ENCODE measurements at regions not wholly inside any gene's neighbourhood (a gene's known extent, or its start where the extent isn't known, plus 50 kb on each side); places are given as distances from the start of the nearest gene placed in this dataset.

DNA sequence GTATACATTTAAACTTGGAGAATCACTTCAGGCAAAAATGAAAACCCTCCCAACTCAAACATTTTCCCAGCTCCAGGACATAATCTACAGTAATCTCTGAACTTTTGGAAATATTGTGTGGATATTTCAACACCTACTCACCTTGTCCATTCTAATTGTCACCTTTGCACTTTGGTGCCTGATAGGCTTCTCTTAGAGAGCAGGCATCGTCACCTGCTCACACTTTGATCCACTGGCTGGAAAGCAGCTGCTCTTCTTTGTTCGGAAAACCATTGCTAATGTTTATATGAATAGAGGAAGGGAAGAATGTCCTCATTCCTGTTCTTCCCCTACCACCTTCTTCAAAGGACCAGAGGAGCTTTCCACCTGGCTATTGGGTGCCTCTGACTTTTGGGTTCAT is 411.2 kb downstream of the FGF9 start:
- Histone ChIP-seq H4K20me1 (replicated peaks; ENCODE audit: control insufficient read depth, extremely low read depth, insufficient read depth, low read length) (no peaks in the 10 kb centered on the region), H3K4me2 (ENCODE audit: insufficient read depth, low read length) (no peak overlapping the region), H3K4me3 (replicated peaks in 1 of 3; ENCODE audit: insufficient read depth in 1 of 3, low read depth in 1 of 3, low read length in 3 of 3) (no peak overlapping the region), H3K9me1 (replicated peaks; ENCODE audit: control insufficient read depth, extremely low read depth, insufficient read depth, low read length) (no peaks in the 10 kb centered on the region), H3K79me2 (ENCODE audit: control insufficient read depth, insufficient read depth, low read length) (no peaks in the 10 kb centered on the region), H2AFZ (ENCODE audit: low read depth, low read length) (no peak overlapping the region), H3K27me3 (ENCODE audit: control insufficient read depth in 2 of 2, insufficient read depth in 2 of 2, low read length in 2 of 2) (no peaks in the 10 kb centered on the region), H3K9ac (replicated peaks; ENCODE audit: extremely low read depth, insufficient read depth, low read length) (no peak overlapping the region), H3K4me1 (ENCODE audit: control insufficient read depth, extremely low read depth, insufficient read depth, low read length) (no peaks in the 10 kb centered on the region), H3K27ac (ENCODE audit: insufficient read depth, low read depth, low read length) (no peak overlapping the region), H3K9me3 (replicated peaks; ENCODE audit: control insufficient read depth, insufficient read depth, low read length) (peaks cover 10% of the 10 kb centered on the region), H3K36me3 (ENCODE audit: control insufficient read depth in 2 of 2, extremely low read depth in 1 of 2, insufficient read depth in 2 of 2, low read length in 2 of 2) (no peaks in the 10 kb centered on the region)
- intact Hi-C loops (cut with micrococcal nuclease) (no loop called here), dilution Hi-C loops (cut with MboI; ENCODE audit: extremely low pct_ligation_motif_present, low sequenced_read_pairs) (no loop called here)
- POLR2A ChIA-PET = no interaction called here
- FAIRE-seq (no peak), DNase-seq (ENCODE audit: low read depth, low spot score) (no peak)
- CTCF ChIA-PET = no interaction called here
- BruUV-seq (replicated peaks) = no TSS peak
- TF ChIP-seq, protein P1, sequence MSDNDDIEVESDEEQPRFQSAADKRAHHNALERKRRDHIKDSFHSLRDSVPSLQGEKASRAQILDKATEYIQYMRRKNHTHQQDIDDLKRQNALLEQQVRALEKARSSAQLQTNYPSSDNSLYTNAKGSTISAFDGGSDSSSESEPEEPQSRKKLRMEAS (IDR thresholded peaks at IDR 0.05; ENCODE audit: insufficient read depth, insufficient read length) = no peak
- TF ChIP-seq GATA2 (IDR thresholded peaks at IDR 0.05; ENCODE audit: insufficient read depth, insufficient read length, low read depth, low read length) = no peak
- TF ChIP-seq MYC (IDR thresholded peaks at IDR 0.05; ENCODE audit: low read depth, low read length) = no peak
- no peak for TF ChIP-seq EZH2 (IDR thresholded peaks at IDR 0.05; ENCODE audit: borderline replicate concordance, low read depth, low read length, severe bottlenecking)

DNA sequence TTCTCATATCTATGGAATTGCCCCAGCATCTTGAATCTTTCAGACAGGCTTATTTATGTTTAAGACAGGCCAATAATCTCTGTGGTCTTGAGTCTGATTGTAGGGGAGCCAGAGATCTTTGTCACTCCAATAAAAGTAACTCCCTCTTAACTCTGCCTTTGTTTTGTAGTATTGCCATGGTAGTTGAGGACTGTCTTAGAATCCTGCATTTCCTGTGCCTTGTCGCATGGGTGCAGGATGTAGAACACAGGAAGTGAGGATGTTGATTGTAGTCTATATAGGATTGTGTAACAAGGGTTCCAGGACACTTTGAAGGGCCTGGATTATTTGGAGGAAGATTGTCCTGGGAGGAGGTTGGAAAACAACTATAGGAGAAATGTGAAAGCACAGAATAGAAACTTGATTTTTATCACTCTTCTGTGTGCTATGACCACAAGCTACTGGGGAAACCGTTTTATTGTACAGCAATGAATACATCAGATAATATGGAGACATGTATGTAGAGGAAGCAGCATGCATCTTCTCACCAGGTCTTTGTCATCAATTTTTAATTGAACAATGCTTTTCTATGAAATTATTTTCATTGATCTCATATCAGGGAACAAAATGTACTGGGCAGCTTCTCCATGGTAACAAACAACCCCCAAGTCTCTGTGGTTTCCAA is 411.7 kb downstream of the FGF9 start:
- dilution Hi-C loops (cut with MboI; ENCODE audit: extremely low pct_ligation_motif_present, low sequenced_read_pairs) = no loop called here
- intact Hi-C loops (cut with micrococcal nuclease) = no loop called here
- Histone ChIP-seq H3K36me3 (ENCODE audit: control insufficient read depth in 2 of 2, extremely low read depth in 1 of 2, insufficient read depth in 2 of 2, low read length in 2 of 2) (no peaks in the 10 kb centered on the region), H3K4me1 (ENCODE audit: control insufficient read depth, extremely low read depth, insufficient read depth, low read length) (no peaks in the 10 kb centered on the region), H3K9me1 (replicated peaks; ENCODE audit: control insufficient read depth, extremely low read depth, insufficient read depth, low read length) (no peaks in the 10 kb centered on the region), H3K27me3 (ENCODE audit: control insufficient read depth in 2 of 2, insufficient read depth in 2 of 2, low read length in 2 of 2) (no peaks in the 10 kb centered on the region), H3K27ac (ENCODE audit: insufficient read depth, low read depth, low read length) (no peak overlapping the region), H3K4me3 (replicated peaks in 1 of 3; ENCODE audit: insufficient read depth in 1 of 3, low read depth in 1 of 3, low read length in 3 of 3) (no peak overlapping the region), H3K9me3 (replicated peaks; ENCODE audit: control insufficient read depth, insufficient read depth, low read length) (peaks cover 11% of the 10 kb centered on the region), H3K9ac (replicated peaks; ENCODE audit: extremely low read depth, insufficient read depth, low read length) (no peak overlapping the region), H2AFZ (ENCODE audit: low read depth, low read length) (no peak overlapping the region), H4K20me1 (replicated peaks; ENCODE audit: control insufficient read depth, extremely low read depth, insufficient read depth, low read length) (no peaks in the 10 kb centered on the region), H3K4me2 (ENCODE audit: insufficient read depth, low read length) (no peak overlapping the region), H3K79me2 (ENCODE audit: control insufficient read depth, insufficient read depth, low read length) (no peaks in the 10 kb centered on the region)
- ChIA-PET POLR2A (no interaction called here), CTCF (no interaction called here)
- TF ChIP-seq, protein P1 (IDR thresholded peaks at IDR 0.05; ENCODE audit: insufficient read depth, insufficient read length) = no peak
- TF ChIP-seq GATA2 (IDR thresholded peaks at IDR 0.05; ENCODE audit: insufficient read depth, insufficient read length, low read depth, low read length) = no peak
- TF ChIP-seq MYC (IDR thresholded peaks at IDR 0.05; ENCODE audit: low read depth, low read length) = no peak
- TF ChIP-seq POLR2A (IDR thresholded peaks at IDR 0.05; ENCODE audit: low read depth, low read length) = no peak
- TF ChIP-seq, protein P2, sequence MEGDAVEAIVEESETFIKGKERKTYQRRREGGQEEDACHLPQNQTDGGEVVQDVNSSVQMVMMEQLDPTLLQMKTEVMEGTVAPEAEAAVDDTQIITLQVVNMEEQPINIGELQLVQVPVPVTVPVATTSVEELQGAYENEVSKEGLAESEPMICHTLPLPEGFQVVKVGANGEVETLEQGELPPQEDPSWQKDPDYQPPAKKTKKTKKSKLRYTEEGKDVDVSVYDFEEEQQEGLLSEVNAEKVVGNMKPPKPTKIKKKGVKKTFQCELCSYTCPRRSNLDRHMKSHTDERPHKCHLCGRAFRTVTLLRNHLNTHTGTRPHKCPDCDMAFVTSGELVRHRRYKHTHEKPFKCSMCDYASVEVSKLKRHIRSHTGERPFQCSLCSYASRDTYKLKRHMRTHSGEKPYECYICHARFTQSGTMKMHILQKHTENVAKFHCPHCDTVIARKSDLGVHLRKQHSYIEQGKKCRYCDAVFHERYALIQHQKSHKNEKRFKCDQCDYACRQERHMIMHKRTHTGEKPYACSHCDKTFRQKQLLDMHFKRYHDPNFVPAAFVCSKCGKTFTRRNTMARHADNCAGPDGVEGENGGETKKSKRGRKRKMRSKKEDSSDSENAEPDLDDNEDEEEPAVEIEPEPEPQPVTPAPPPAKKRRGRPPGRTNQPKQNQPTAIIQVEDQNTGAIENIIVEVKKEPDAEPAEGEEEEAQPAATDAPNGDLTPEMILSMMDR (IDR thresholded peaks at IDR 0.05; ENCODE audit: extremely low read depth in 1 of 2, insufficient read depth in 1 of 2, low read depth in 1 of 2, low read length in 2 of 2) = no peak
- TF ChIP-seq JUN (IDR thresholded peaks at IDR 0.05; ENCODE audit: borderline replicate concordance, insufficient read depth, insufficient read length, low read depth) = no peak
- TF ChIP-seq POLR2AphosphoS5 (IDR thresholded peaks at IDR 0.05; ENCODE audit: insufficient read depth, low read depth, low read length) = no peak
- no peak for TF ChIP-seq FOS (IDR thresholded peaks at IDR 0.05; ENCODE audit: borderline replicate concordance, insufficient read depth, low read length)
- no peak for TF ChIP-seq EZH2 (IDR thresholded peaks at IDR 0.05; ENCODE audit: borderline replicate concordance, low read depth, low read length, severe bottlenecking)
- FAIRE-seq (no peak), DNase-seq (ENCODE audit: low read depth, low spot score) (no peak)
- BruUV-seq (replicated peaks) = no TSS peak

Data from endothelial cell of umbilical vein (primary cell).